Stimulated activated CD4-positive, alpha-beta T cell treated with anti-CD3 and anti-CD28 coated beads, TNF-alpha, amount 100 ng/mL, for 4 hours (primary cell): ENCODE measurements at regions not wholly inside any gene's neighbourhood (a gene's known extent, or its start where the extent isn't known, plus 50 kb on each side); places are given as distances from the start of the nearest gene placed in this dataset.

Source experiments
- DNase-seq, 3 experiments: peaks; one replicate each; pipeline ENCODE4 v3.0.0-alpha.2; 2020; ENCODE audit warnings: low read depth in 3 of 3

GRCh38 chr9:30758726-30759446 is 1625.6 kb upstream of the ACO1 start:
- DNase-seq: no peak

GRCh38 chr9:30765318-30765717 is 1619.1 kb upstream of the ACO1 start:
- DNase-seq: no peak

GRCh38 chr9:30771163-30771708 is 1613.2 kb upstream of the ACO1 start:
- DNase-seq: no peak

- DNase-seq: no peak
Measured at GRCh38 chr9:30771760-30772159, 1612.7 kb upstream of the ACO1 start.

GRCh38 chr9:30773427-30773826 is 1611.0 kb upstream of the ACO1 start:
- DNase-seq: no peak

GRCh38 chr9:30774326-30774725 is 1610.1 kb upstream of the ACO1 start:
- no peak for DNase-seq

- DNase-seq: no peak
Measured at GRCh38 chr9:30775236-30775635, 1609.2 kb upstream of the ACO1 start.

GRCh38 chr9:30796764-30797163 is 1587.7 kb upstream of the ACO1 start:
- DNase-seq: no peak

GRCh38 chr9:30799527-30800101 is 1584.8 kb upstream of the ACO1 start:
- DNase-seq: no peak

GRCh38 chr9:30800421-30800820 is 1584.0 kb upstream of the ACO1 start:
- no peak for DNase-seq

GRCh38 chr9:30812821-30813220 is 1571.6 kb upstream of the ACO1 start:
- DNase-seq: no peak

- DNase-seq: no peak
Measured at GRCh38 chr9:30815585-30815984, 1568.9 kb upstream of the ACO1 start.

- DNase-seq: no peak
Measured at GRCh38 chr9:30845136-30845535, 1539.3 kb upstream of the ACO1 start.

GRCh38 chr9:30846651-30847050 is 1537.8 kb upstream of the ACO1 start:
- no peak for DNase-seq

GRCh38 chr9:30851600-30851999 is 1532.8 kb upstream of the ACO1 start:
- DNase-seq: no peak

- DNase-seq: no peak
Measured at GRCh38 chr9:30900706-30901105, 1483.7 kb upstream of the ACO1 start.

- no peak for DNase-seq
Measured at GRCh38 chr9:30913331-30913730, 1471.1 kb upstream of the ACO1 start.

GRCh38 chr9:30915451-30915850 is 1469.0 kb upstream of the ACO1 start:
- DNase-seq: no peak

GRCh38 chr9:30925126-30925525 is 1459.3 kb upstream of the ACO1 start:
- DNase-seq: no peak

- no peak for DNase-seq
Measured at GRCh38 chr9:30925635-30926034, 1458.8 kb upstream of the ACO1 start.

- DNase-seq: no peak
Measured at GRCh38 chr9:30928045-30928444, 1456.4 kb upstream of the ACO1 start.

GRCh38 chr9:30932226-30932625 is 1452.2 kb upstream of the ACO1 start:
- no peak for DNase-seq

GRCh38 chr9:30935730-30936129 is 1448.7 kb upstream of the ACO1 start:
- DNase-seq: no peak

- DNase-seq: no peak
Measured at GRCh38 chr9:30937106-30937505, 1447.3 kb upstream of the ACO1 start.
